Neuronal stem cell (in vitro differentiated cells): ENCODE measurements at regions not wholly inside any gene's neighbourhood (a gene's known extent, or its start where the extent isn't known, plus 50 kb on each side); places are given as distances from the start of the nearest gene placed in this dataset.

Source experiments
- DNase-seq: peaks from one replicate; pipeline ENCODE4 v3.0.0-alpha.2; 2013; ENCODE audit warnings: low spot score
- H2AFZ ChIP-seq: one replicate; pipeline ENCODE4 v1.6.1; 2013; ENCODE audit warnings: mild to moderate bottlenecking, low read length, inconsistent platforms
- H2AK5ac ChIP-seq: 2 replicates; pipeline ENCODE4 v1.6.1; 2013; ENCODE audit warnings: low read depth, mild to moderate bottlenecking, inconsistent platforms, low read length, moderate library complexity, mixed read lengths
- H2BK120ac ChIP-seq: 2 replicates; pipeline ENCODE4 v1.6.1; 2013; ENCODE audit warnings: low read depth, mild to moderate bottlenecking, inconsistent platforms, low read length, moderate library complexity, mixed read lengths
- H2BK12ac ChIP-seq: one replicate; pipeline ENCODE4 v1.6.1; 2013; ENCODE audit warnings: low read length, inconsistent platforms
- H2BK15ac ChIP-seq: 2 replicates; pipeline ENCODE4 v1.6.1; 2013; ENCODE audit warnings: mild to moderate bottlenecking, low read length, inconsistent platforms, mixed read lengths
- H2BK5ac ChIP-seq: one replicate; pipeline ENCODE4 v1.6.1; 2013; ENCODE audit warnings: inconsistent platforms, mild to moderate bottlenecking, low read length, moderate library complexity
- H3K14ac ChIP-seq: one replicate; pipeline ENCODE4 v1.6.1; 2013; ENCODE audit warnings: low read length, inconsistent platforms
- H3K18ac ChIP-seq: 2 replicates; pipeline ENCODE4 v1.6.1; 2013; ENCODE audit warnings: low read length, inconsistent platforms
- H3K23ac ChIP-seq: 2 replicates; pipeline ENCODE4 v1.6.1; 2013; ENCODE audit warnings: low read depth, mild to moderate bottlenecking, mixed read lengths, low read length, inconsistent platforms; ENCODE audit not compliant: poor library complexity
- H3K27ac ChIP-seq: replicated peaks from 3 replicates; pipeline ENCODE4 v1.5.1; 2013; ENCODE audit warnings: low read length, inconsistent platforms
- H3K27me3 ChIP-seq, 3 experiments: 2 replicates each; pipeline ENCODE4 v1.6.1; 2013; ENCODE audit warnings: low read length in 3 of 3, mild to moderate bottlenecking in 2 of 3, inconsistent platforms in 1 of 3, low read depth in 1 of 3, mixed read lengths in 1 of 3, moderate library complexity in 1 of 3; ENCODE audit not compliant: control insufficient read depth in 3 of 3, insufficient read depth in 3 of 3
- H3K36me3 ChIP-seq, 2 donors: replicated peaks in 1 of 2; 2 replicates each; pipeline ENCODE4 v1.6.1; 2013; ENCODE audit warnings: low read length in 2 of 2; ENCODE audit not compliant: control insufficient read depth in 2 of 2, insufficient read depth in 2 of 2
- H3K4ac ChIP-seq: 2 replicates; pipeline ENCODE4 v1.6.1; 2013; ENCODE audit warnings: inconsistent platforms, mild to moderate bottlenecking, low read length, moderate library complexity
- H3K4me1 ChIP-seq, 2 donors: 1 replicate in 1 of 2; 2 replicates in 1 of 2; pipeline ENCODE4 v1.6.1; 2013; ENCODE audit warnings: low read length in 2 of 2, low read depth in 1 of 2; ENCODE audit not compliant: control insufficient read depth in 2 of 2, insufficient read depth in 1 of 2
- H3K4me2 ChIP-seq: one replicate; pipeline ENCODE4 v1.6.1; 2013; ENCODE audit warnings: mild to moderate bottlenecking, low read length, inconsistent platforms; ENCODE audit not compliant: insufficient read depth, poor library complexity, severe bottlenecking
- H3K4me3 ChIP-seq, 2 donors: 2 replicates each; pipeline ENCODE4 v1.5.1; 2013; ENCODE audit warnings: low read length in 2 of 2, mild to moderate bottlenecking in 2 of 2, inconsistent platforms in 1 of 2, moderate library complexity in 1 of 2
- H3K79me1 ChIP-seq: one replicate; pipeline ENCODE4 v1.6.1; 2013; ENCODE audit warnings: low read depth, mild to moderate bottlenecking, inconsistent platforms, low read length, moderate library complexity
- H3K9ac ChIP-seq: one replicate; pipeline ENCODE4 v1.6.1; 2013; ENCODE audit warnings: mild to moderate bottlenecking, low read depth, low read length, inconsistent platforms; ENCODE audit not compliant: poor library complexity
- H3K9me3 ChIP-seq, 2 donors: replicated peaks in 1 of 2; 2 replicates each; pipeline versions ENCODE3 to v1.6.1; 2013; ENCODE audit warnings: low read length in 2 of 2, mild to moderate bottlenecking in 2 of 2, inconsistent platforms in 1 of 2, low read depth in 1 of 2, mixed read lengths in 1 of 2, moderate library complexity in 1 of 2; ENCODE audit not compliant: control insufficient read depth in 2 of 2, insufficient read depth in 1 of 2
- H4K8ac ChIP-seq: one replicate; pipeline ENCODE4 v1.6.1; 2013; ENCODE audit warnings: low read depth, mild to moderate bottlenecking, inconsistent platforms, low read length, moderate library complexity
- H4K91ac ChIP-seq: one replicate; pipeline ENCODE4 v1.6.1; 2013; ENCODE audit warnings: low read length, low read depth, mild to moderate bottlenecking, inconsistent platforms; ENCODE audit not compliant: poor library complexity
- WGBS, 2 donors: extraction: QIAGEN DNeasy Blood & Tissue Kit; methylation state at CpG; one replicate each; pipeline ENCODE4 v1.1.7; 2013; ENCODE audit warnings: missing lambda C conversion rate in 2 of 2, mixed read lengths in 1 of 2; ENCODE audit not compliant: insufficient read length in 2 of 2, insufficient replicate concordance in 1 of 2; ENCODE audit errors: extremely low coverage in 2 of 2; 5-methylcytosine and 5-hydroxymethylcytosine counted together

DNA sequence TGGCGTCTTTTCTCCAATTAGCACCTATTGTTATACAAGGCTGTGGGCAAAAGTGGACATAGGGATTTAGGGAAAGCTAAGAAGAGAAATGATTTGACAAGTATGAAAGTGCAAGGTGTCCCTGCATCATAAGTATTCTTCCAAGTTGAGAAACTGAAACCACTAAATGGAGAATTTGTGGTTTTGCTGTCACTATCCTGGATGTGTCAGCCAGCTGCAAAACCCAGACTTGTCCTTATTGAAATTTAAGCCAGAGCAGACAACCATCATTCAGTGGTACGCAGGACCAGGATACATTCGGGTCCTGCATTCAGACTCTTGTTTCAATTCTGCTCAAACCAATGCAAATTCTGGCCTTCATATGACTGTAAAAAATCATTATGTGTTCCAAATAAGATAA is 384.8 kb upstream of the TGFBR2 start:
- Histone ChIP-seq H2BK15ac (no peak overlapping the region), H3K4me3 (no peak overlapping the region), H3K27me3 (no peaks in the 10 kb centered on the region), H2AFZ (no peak overlapping the region), H3K14ac (no peak overlapping the region), H2BK5ac (no peak overlapping the region), H3K4me1 (no peaks in the 10 kb centered on the region), H3K4me2 (no peak overlapping the region), H3K9ac (no peak overlapping the region), H2BK12ac (no peak overlapping the region), H2AK5ac (no peak overlapping the region), H3K18ac (no peak overlapping the region), H2BK120ac (no peak overlapping the region), H3K79me1 (no peaks in the 10 kb centered on the region), H4K8ac (no peak overlapping the region), H3K4ac (no peak overlapping the region), H3K23ac (no peak overlapping the region), H3K9me3 (peaks cover 0 to 10% of the 10 kb centered on the region in 2 donors), H4K91ac (no peak overlapping the region), H3K36me3 (no peaks in the 10 kb centered on the region), H3K27ac (no peak overlapping the region)
- DNase-seq: no peak
- no CpG with 5 or more reads among the region's 3 CpGs for WGBS, 2 donors

DNA sequence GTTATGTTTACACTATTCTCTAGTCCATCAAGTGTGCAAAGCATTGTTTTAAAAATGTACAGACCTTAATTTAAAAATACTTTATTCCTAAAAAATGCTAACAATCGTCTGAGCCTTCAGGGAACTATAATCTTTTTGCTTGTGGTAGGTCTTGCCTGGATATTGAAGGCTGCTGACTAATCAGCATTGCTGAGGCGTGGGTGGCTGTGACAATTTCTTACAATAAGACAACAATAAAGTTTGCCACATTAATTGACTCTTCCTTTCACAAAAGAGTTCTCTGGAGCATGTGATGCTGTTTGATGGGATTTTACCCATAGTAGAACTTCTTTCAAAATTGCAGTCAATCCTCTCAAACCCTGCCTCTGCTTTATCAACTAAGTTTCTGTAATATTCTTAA is 384.0 kb upstream of the TGFBR2 start:
- WGBS, 2 donors: no CpG with 5 or more reads among the region's 2 CpGs
- no peak overlapping the region for H2BK120ac ChIP-seq
- H3K79me1 ChIP-seq: no peaks in the 10 kb centered on the region
- no peak overlapping the region for H2AK5ac ChIP-seq
- no peak overlapping the region for H2BK15ac ChIP-seq
- no peak overlapping the region for H3K27ac ChIP-seq
- H3K9ac ChIP-seq: no peak overlapping the region
- peaks cover 0 to 10% of the 10 kb centered on the region in 2 donors for H3K9me3 ChIP-seq
- H3K27me3 ChIP-seq: no peaks in the 10 kb centered on the region
- H3K4me2 ChIP-seq: no peak overlapping the region
- H2BK12ac ChIP-seq: no peak overlapping the region
- no peak overlapping the region for H4K8ac ChIP-seq
- no peaks in the 10 kb centered on the region for H3K36me3 ChIP-seq
- no peaks in the 10 kb centered on the region for H3K4me1 ChIP-seq
- H3K23ac ChIP-seq: no peak overlapping the region
- no peak overlapping the region for H3K4me3 ChIP-seq
- H4K91ac ChIP-seq: no peak overlapping the region
- H2AFZ ChIP-seq: no peak overlapping the region
- no peak overlapping the region for H3K4ac ChIP-seq
- no peak overlapping the region for H3K18ac ChIP-seq
- DNase-seq: no peak
- no peak overlapping the region for H2BK5ac ChIP-seq
- H3K14ac ChIP-seq: no peak overlapping the region

DNA sequence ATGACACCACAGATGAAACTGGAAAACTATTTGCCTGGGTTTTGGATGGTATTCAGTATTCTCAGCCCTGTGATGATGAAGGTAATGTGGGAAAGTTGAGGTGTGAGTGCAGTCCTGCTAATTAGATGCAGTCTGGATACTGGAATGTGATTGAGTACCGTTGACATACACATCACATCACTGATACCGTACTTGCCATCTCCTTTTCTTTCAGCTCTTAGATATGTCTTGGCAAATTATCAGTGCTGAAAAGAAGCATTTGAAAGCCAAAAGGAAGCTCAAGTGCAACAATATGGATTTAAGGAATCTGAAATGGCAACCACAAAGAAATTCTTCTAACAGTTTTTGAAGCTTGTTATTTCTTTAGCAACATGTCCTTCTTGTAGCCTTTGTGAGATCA is 381.4 kb upstream of the TGFBR2 start:
- H2AFZ ChIP-seq: no peak overlapping the region
- H3K9me3 ChIP-seq: peaks cover 0 to 10% of the 10 kb centered on the region in 2 donors
- H4K8ac ChIP-seq: no peak overlapping the region
- H3K27ac ChIP-seq: no peak overlapping the region
- no peak overlapping the region for H3K23ac ChIP-seq
- no peak overlapping the region for H2AK5ac ChIP-seq
- no peak overlapping the region for H2BK15ac ChIP-seq
- H3K27me3 ChIP-seq: no peaks in the 10 kb centered on the region
- H2BK12ac ChIP-seq: no peak overlapping the region
- no peaks in the 10 kb centered on the region for H3K79me1 ChIP-seq
- no peak overlapping the region for H2BK120ac ChIP-seq
- H3K4me3 ChIP-seq: no peak overlapping the region
- no peak overlapping the region for H3K14ac ChIP-seq
- no peak overlapping the region for H3K9ac ChIP-seq
- H4K91ac ChIP-seq: no peak overlapping the region
- H3K4me1 ChIP-seq: peaks cover 0 to 4% of the 10 kb centered on the region in 2 donors
- H3K4ac ChIP-seq: no peak overlapping the region
- H3K18ac ChIP-seq: no peak overlapping the region
- DNase-seq: no peak
- WGBS, 2 donors: no CpG with 5 or more reads among the region's 2 CpGs
- H3K4me2 ChIP-seq: no peak overlapping the region
- no peak overlapping the region for H2BK5ac ChIP-seq
- no peaks in the 10 kb centered on the region for H3K36me3 ChIP-seq

GRCh38 chr3:30226601-30227151 is 379.7 kb upstream of the TGFBR2 start:
- Histone ChIP-seq H3K14ac (no peak overlapping the region), H3K4me2 (no peak overlapping the region), H3K79me1 (no peaks in the 10 kb centered on the region), H3K36me3 (no peaks in the 10 kb centered on the region), H3K4me1 (peaks cover 2 to 4% of the 10 kb centered on the region in 2 donors), H2BK15ac (no peak overlapping the region), H3K9me3 (peaks cover 0 to 10% of the 10 kb centered on the region in 2 donors), H2AK5ac (no peak overlapping the region), H3K4ac (no peak overlapping the region), H2BK120ac (no peak overlapping the region), H3K23ac (no peak overlapping the region), H2BK12ac (no peak overlapping the region), H3K4me3 (no peak overlapping the region), H3K27me3 (no peaks in the 10 kb centered on the region), H2AFZ (no peak overlapping the region), H3K9ac (no peak overlapping the region), H4K8ac (no peak overlapping the region), H4K91ac (no peak overlapping the region), H2BK5ac (no peak overlapping the region), H3K18ac (no peak overlapping the region), H3K27ac (no peak overlapping the region)
- no peak for DNase-seq
- WGBS, 2 donors: no CpG with 5 or more reads among the region's 7 CpGs
